Right forelimb (tissue), 1 donor: ENCODE measurements at regions not wholly inside any gene's neighbourhood (a gene's known extent, or its start where the extent isn't known, plus 50 kb on each side); places are given as distances from the start of the nearest gene placed in this dataset.
"Not testable (repeated sequence)": the region's sequence is repeated elsewhere in the genome, so short reads cannot be mapped to it uniquely, and the experiment has no call there.

Source experiments
- DNase-seq: peaks from one replicate; pipeline ENCODE4 v3.0.0-alpha.2; 2018

- DNase-seq = no peak
Observed at GRCh38 chr2:53536583-53537361, 230.8 kb upstream of the CHAC2 start.

GRCh38 chr2:53535234-53535840, 232.3 kb upstream of the CHAC2 start:
- no peak for DNase-seq

GRCh38 chr2:53530126-53530525, 237.5 kb upstream of the CHAC2 start:
- DNase-seq = no peak

- no peak for DNase-seq
Observed at GRCh38 chr2:53527056-53527455, 240.5 kb upstream of the CHAC2 start.

GRCh38 chr2:53519918-53520841, 247.4 kb upstream of the CHAC2 start:
- DNase-seq = no peak

GRCh38 chr2:53517406-53517805, 250.2 kb upstream of the CHAC2 start:
- no peak for DNase-seq

- DNase-seq = no peak
Observed at GRCh38 chr2:53516650-53517049, 251.0 kb upstream of the CHAC2 start.

GRCh38 chr2:53515435-53516332, 251.9 kb upstream of the CHAC2 start:
- no peak for DNase-seq

GRCh38 chr2:53513167-53513666, 254.4 kb upstream of the CHAC2 start:
- no peak for DNase-seq

- DNase-seq = no peak
Observed at GRCh38 chr2:53512071-53512826, 255.4 kb upstream of the CHAC2 start.

GRCh38 chr2:53511549-53511948, 256.1 kb upstream of the CHAC2 start:
- no peak for DNase-seq

- no peak for DNase-seq
Observed at GRCh38 chr2:53510401-53510800, 257.2 kb upstream of the CHAC2 start.

- DNase-seq = no peak
Observed at GRCh38 chr2:53509831-53510388, 257.7 kb upstream of the CHAC2 start.

GRCh38 chr2:53508667-53509066, 258.9 kb upstream of the CHAC2 start:
- no peak for DNase-seq

GRCh38 chr2:53507070-53507469, 260.5 kb upstream of the CHAC2 start:
- not testable (repeated sequence) for DNase-seq

GRCh38 chr2:53505826-53506225, 261.8 kb upstream of the CHAC2 start:
- DNase-seq = no peak

GRCh38 chr2:53504507-53504906, 263.1 kb upstream of the CHAC2 start:
- DNase-seq = no peak

GRCh38 chr2:53500181-53500580, 267.4 kb upstream of the CHAC2 start:
- DNase-seq = no peak

- no peak for DNase-seq
Observed at GRCh38 chr2:53498210-53498609, 269.4 kb upstream of the CHAC2 start.

GRCh38 chr2:53497020-53497419, 270.6 kb upstream of the CHAC2 start:
- no peak for DNase-seq

- no peak for DNase-seq
Observed at GRCh38 chr2:53493210-53493609, 274.4 kb upstream of the CHAC2 start.
